HT-29 (cell line): ENCODE measurements at regions not wholly inside any gene's neighbourhood (a gene's known extent, or its start where the extent isn't known, plus 50 kb on each side); places are given as distances from the start of the nearest gene placed in this dataset.
"Not testable (repeated sequence)": the region's sequence is repeated elsewhere in the genome, so short reads cannot be mapped to it uniquely, and the experiment has no call there.

Experiments
- DNase-seq: peaks from one replicate; pipeline ENCODE4 v3.0.0-alpha.2; 2015; ENCODE audit warnings: low spot score

- no peak for DNase-seq
Measured at GRCh38 chr11:57871231-57871630, 109.6 kb downstream of the CTNND1 start.

- DNase-seq: no peak
Measured at GRCh38 chr11:57873196-57873911, 111.8 kb downstream of the CTNND1 start.

- no peak for DNase-seq
Measured at GRCh38 chr11:57874981-57875380, 113.4 kb downstream of the CTNND1 start.

- no peak for DNase-seq
Measured at GRCh38 chr11:57881647-57882046, 120.0 kb downstream of the CTNND1 start.

GRCh38 chr11:57883630-57884029, 122.0 kb downstream of the CTNND1 start:
- DNase-seq: no peak

GRCh38 chr11:57885298-57886050, 123.9 kb downstream of the CTNND1 start:
- peak; percentile 21 for DNase-seq

GRCh38 chr11:57888386-57888785, 126.8 kb downstream of the CTNND1 start:
- no peak for DNase-seq

- no peak for DNase-seq
Measured at GRCh38 chr11:57890521-57890920, 128.9 kb downstream of the CTNND1 start.

GRCh38 chr11:57893200-57893599, 130.5 kb upstream of the OR9Q1 start:
- not testable (repeated sequence) for DNase-seq

GRCh38 chr11:57896361-57897145, 127.1 kb upstream of the OR9Q1 start:
- no peak for DNase-seq

- no peak for DNase-seq
Measured at GRCh38 chr11:57899378-57899777, 124.3 kb upstream of the OR9Q1 start.

GRCh38 chr11:57900320-57900719, 123.4 kb upstream of the OR9Q1 start:
- DNase-seq: peak; percentile 49

- no peak for DNase-seq
Measured at GRCh38 chr11:57901278-57901677, 122.4 kb upstream of the OR9Q1 start.

GRCh38 chr11:57901756-57902155, 121.9 kb upstream of the OR9Q1 start:
- DNase-seq: no peak

- DNase-seq: no peak
Measured at GRCh38 chr11:57903011-57903410, 120.7 kb upstream of the OR9Q1 start.

- peak; percentile 97 for DNase-seq
Measured at GRCh38 chr11:57903441-57904123, 120.1 kb upstream of the OR9Q1 start.

GRCh38 chr11:57904376-57904775, 119.3 kb upstream of the OR9Q1 start:
- no peak for DNase-seq

- peak; percentile 21 for DNase-seq
Measured at GRCh38 chr11:57905439-57905838, 118.2 kb upstream of the OR9Q1 start.

- DNase-seq: not testable (repeated sequence)
Measured at GRCh38 chr11:57908399-57908798, 115.3 kb upstream of the OR9Q1 start.

GRCh38 chr11:57911522-57911921, 112.2 kb upstream of the OR9Q1 start:
- not testable (repeated sequence) for DNase-seq
